ENCODE measurements at regions not wholly inside any gene's neighbourhood (a gene's known extent, or its start where the extent isn't known, plus 50 kb on each side); places are given as distances from the start of the nearest gene placed in this dataset.

- no peak for DNase-seq (ENCODE audit: low read depth)
- H3K4me3 ChIP-seq (ENCODE audit: low read depth, low read length): no peak overlapping the region
- no peak for TF ChIP-seq CTCF (conservative IDR thresholded peaks at IDR 0.05; ENCODE audit: low read depth, low read length)
These were observed 978.9 kb upstream of the NXPH2 start for GRCh38 chr2:139759000-139759505.

- TF ChIP-seq CTCF (conservative IDR thresholded peaks at IDR 0.05; ENCODE audit: low read depth, low read length): no peak
- no peak for DNase-seq (ENCODE audit: low read depth)
- no peak overlapping the region for H3K4me3 ChIP-seq (ENCODE audit: low read depth, low read length)
These were observed 966.7 kb upstream of the NXPH2 start for GRCh38 chr2:139746901-139747300.

- no peak overlapping the region for H3K4me3 ChIP-seq (ENCODE audit: low read depth, low read length)
- no peak for TF ChIP-seq CTCF (conservative IDR thresholded peaks at IDR 0.05; ENCODE audit: low read depth, low read length)
- DNase-seq (ENCODE audit: low read depth): no peak
These were observed 964.1 kb upstream of the NXPH2 start for GRCh38 chr2:139744273-139744672.

- no peak overlapping the region for H3K4me3 ChIP-seq (ENCODE audit: low read depth, low read length)
- no peak for TF ChIP-seq CTCF (conservative IDR thresholded peaks at IDR 0.05; ENCODE audit: low read depth, low read length)
- no peak for DNase-seq (ENCODE audit: low read depth)
These were observed 962.3 kb upstream of the NXPH2 start for GRCh38 chr2:139742216-139743172.

- no peak for TF ChIP-seq CTCF (conservative IDR thresholded peaks at IDR 0.05; ENCODE audit: low read depth, low read length)
- no peak for DNase-seq (ENCODE audit: low read depth)
- no peak overlapping the region for H3K4me3 ChIP-seq (ENCODE audit: low read depth, low read length)
These were observed 957.5 kb upstream of the NXPH2 start for GRCh38 chr2:139737659-139738058.

- no peak overlapping the region for H3K4me3 ChIP-seq (ENCODE audit: low read depth, low read length)
- no peak for DNase-seq (ENCODE audit: low read depth)
- TF ChIP-seq CTCF (conservative IDR thresholded peaks at IDR 0.05; ENCODE audit: low read depth, low read length): no peak
These were observed 950.0 kb upstream of the NXPH2 start for GRCh38 chr2:139730197-139730596.

All from choroid plexus epithelial cell (primary cell).